H1 (cell line): ENCODE measurements at regions not wholly inside any gene's neighbourhood (a gene's known extent, or its start where the extent isn't known, plus 50 kb on each side); places are given as distances from the start of the nearest gene placed in this dataset.

ENCODE experiments used
- CHD1 ChIP-seq: IDR thresholded peaks from 2 replicates; pipeline ENCODE4 v1.6.1; 2012; ENCODE audit warnings: low read depth, low read length, improper control_type of control experiment
- CHD7 ChIP-seq: fragments of 300-600 bp; sonication (generic); IDR thresholded peaks from 2 replicates; pipeline ENCODE4 v1.7.1; 2012; ENCODE audit warnings: low read length, moderate library complexity, mild to moderate bottlenecking, inconsistent platforms; ENCODE audit not compliant: insufficient replicate concordance

- TF ChIP-seq CHD7, result no peak
- TF ChIP-seq CHD1, result no peak
Measured at GRCh38 chr6:169141671-169142537, 111.7 kb downstream of the THBS2 start (continued).
